ENCODE measurements at regions not wholly inside any gene's neighbourhood (a gene's known extent, or its start where the extent isn't known, plus 50 kb on each side); places are given as distances from the start of the nearest gene placed in this dataset.

GRCh38 chr2:14417551-14417950 lies 215.0 kb upstream of the LRATD1 start:
- Histone ChIP-seq H2BK15ac (ENCODE audit: low read depth, low read length) (no peak overlapping the region), H2AK5ac (ENCODE audit: insufficient read length, low read length) (no peak overlapping the region), H3K56ac (ENCODE audit: insufficient read length, low read depth, low read length) (no peak overlapping the region), H4K91ac (ENCODE audit: insufficient read length, low read depth, low read length) (no peak overlapping the region), H3K27me3 (ENCODE audit: insufficient read depth, low read length) (no peaks in the 10 kb centered on the region), H4K20me1 (ENCODE audit: control insufficient read depth, insufficient read depth, insufficient read length) (no peaks in the 10 kb centered on the region), H2BK5ac (ENCODE audit: insufficient read length, low read length) (no peak overlapping the region), H3K4me2 (ENCODE audit: insufficient read depth, insufficient read length, low read length) (no peak overlapping the region), H3K27ac (ENCODE audit: insufficient read length, low read depth, low read length) (no peak overlapping the region), H3K23me2 (ENCODE audit: insufficient read length, low read depth, low read length, poor library complexity, severe bottlenecking) (no peaks in the 10 kb centered on the region), H3K79me1 (ENCODE audit: insufficient read depth, low read depth, low read length, poor library complexity, severe bottlenecking) (no peaks in the 10 kb centered on the region), H2AFZ (ENCODE audit: low read length) (no peak overlapping the region), H3K4ac (ENCODE audit: low read depth, low read length) (no peak overlapping the region), H3K23ac (ENCODE audit: insufficient read length, low read depth, low read length) (no peak overlapping the region), H2BK20ac (ENCODE audit: low read depth, low read length, poor library complexity, severe bottlenecking) (no peak overlapping the region), H2BK12ac (ENCODE audit: insufficient read length, low read depth, low read length) (no peak overlapping the region), H2BK120ac (ENCODE audit: low read depth, low read length, poor library complexity, severe bottlenecking) (no peak overlapping the region), H3K9ac (ENCODE audit: extremely low read depth, insufficient read length, low read length) (no peak overlapping the region), H3K4me1 (ENCODE audit: insufficient read depth, low read length) (no peaks in the 10 kb centered on the region), H3T11ph (ENCODE audit: low read length) (no peak overlapping the region), H3K79me2 (ENCODE audit: insufficient read depth, low read length) (no peaks in the 10 kb centered on the region), H4K8ac (replicated peaks; ENCODE audit: insufficient read length, low read depth, low read length) (no peak overlapping the region), H3K14ac (ENCODE audit: insufficient read depth, low read length) (no peak overlapping the region), H3K9me3 (ENCODE audit: control insufficient read depth, low read depth, low read length) (no peaks in the 10 kb centered on the region), H4K5ac (ENCODE audit: insufficient read length, low read depth, low read length) (no peak overlapping the region), H3K18ac (ENCODE audit: insufficient read length, low read depth, low read length) (no peak overlapping the region)
- no peak for DNase-seq
- no peak overlapping the region for H3K27ac Mint-ChIP-seq
- H3K36me3 Mint-ChIP-seq (ENCODE audit: insufficient read depth in 1 of 3, low read depth in 3 of 3) = peaks cover 1 to 6% (median 5%) of the 10 kb centered on the region in 3 experiments; a peak in 2 of 7 replicates
- peaks cover 9 to 15% of the 10 kb centered on the region in 2 experiments for H3K9me3 Mint-ChIP-seq
- no peak for TF ChIP-seq CTCF (conservative IDR thresholded peaks at IDR 0.05)
- H3K4me3 Mint-ChIP-seq = no peak overlapping the region
- no CpG with 5 or more reads among the region's 4 CpGs for WGBS (ENCODE audit: extremely low coverage, insufficient read length, low lambda C conversion rate)
- H3K4me1 Mint-ChIP-seq = no peaks in the 10 kb centered on the region
- no peaks in the 10 kb centered on the region; the same call in 1 of the 2 replicates for H3K27me3 Mint-ChIP-seq (ENCODE audit: low read depth)
